Stimulated activated CD8-positive, alpha-beta memory T cell treated with anti-CD3 and anti-CD28 coated beads, Interleukin-2, amount 100 ng/mL, for 1 hour (primary cell): ENCODE measurements at regions not wholly inside any gene's neighbourhood (a gene's known extent, or its start where the extent isn't known, plus 50 kb on each side); places are given as distances from the start of the nearest gene placed in this dataset.
"Not testable (repeated sequence)": the region's sequence is repeated elsewhere in the genome, so short reads cannot be mapped to it uniquely, and the experiment has no call there.

Experiments
- DNase-seq, 2 donors: peaks; one replicate each; pipeline ENCODE4 v3.0.0-alpha.2; 2020; ENCODE audit warnings: low read depth in 2 of 2

GRCh38 chr5:166804223-166804622, 1487.2 kb upstream of the WWC1 start:
- DNase-seq, result not testable (repeated sequence)

GRCh38 chr5:166804693-166805092, 1486.8 kb upstream of the WWC1 start:
- DNase-seq, result not testable (repeated sequence)

GRCh38 chr5:166810093-166810658, 1481.3 kb upstream of the WWC1 start:
- DNase-seq, result not testable (repeated sequence)

- no peak for DNase-seq
These were observed 1480.7 kb upstream of the WWC1 start for GRCh38 chr5:166810721-166811120.

DNA sequence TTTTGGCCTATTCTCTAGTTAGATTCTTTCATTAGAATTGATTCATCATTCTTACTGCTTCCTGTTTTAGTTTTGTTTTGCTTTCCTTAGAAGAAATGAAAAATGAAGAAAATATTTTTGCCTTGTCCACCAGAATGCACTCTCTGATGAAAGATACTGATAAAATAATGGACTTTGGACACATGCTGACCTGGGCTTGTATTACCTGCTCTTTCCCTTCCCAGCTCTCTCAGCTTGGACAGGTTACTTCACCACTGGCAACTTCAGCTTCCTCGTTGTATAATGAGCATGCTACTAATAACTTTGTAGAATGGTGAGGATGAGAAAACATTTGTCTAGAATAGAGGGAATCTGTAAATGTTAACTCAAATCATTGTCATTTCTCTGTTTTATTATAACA, 1468.1 kb upstream of the WWC1 start:
- DNase-seq, result no peak

DNA sequence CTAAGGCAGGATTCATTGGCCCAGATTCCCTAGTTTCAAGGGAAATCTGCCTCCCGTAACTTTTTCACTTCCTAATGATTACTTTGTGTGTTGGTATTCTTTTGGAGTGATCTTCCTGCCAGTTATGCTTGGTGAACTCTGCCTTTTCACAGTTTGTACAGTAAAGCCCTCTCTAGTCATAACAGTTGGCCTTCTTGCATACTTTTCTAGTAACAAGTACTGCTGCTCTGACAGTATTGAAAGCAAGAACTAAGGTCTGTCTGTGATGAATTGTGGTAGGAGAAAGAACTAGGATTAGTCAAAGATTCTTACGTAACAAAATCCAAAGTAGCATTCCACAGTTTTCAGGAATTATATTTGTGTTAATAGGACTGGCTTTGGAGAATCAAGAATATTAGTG, 1457.2 kb upstream of the WWC1 start:
- no peak for DNase-seq

- no peak for DNase-seq
These were observed 1446.4 kb upstream of the WWC1 start for GRCh38 chr5:166845044-166845443.

- DNase-seq, result no peak
These were observed 1434.7 kb upstream of the WWC1 start for GRCh38 chr5:166856791-166857190.

GRCh38 chr5:166860426-166860825, 1431.0 kb upstream of the WWC1 start:
- DNase-seq, result no peak

DNA sequence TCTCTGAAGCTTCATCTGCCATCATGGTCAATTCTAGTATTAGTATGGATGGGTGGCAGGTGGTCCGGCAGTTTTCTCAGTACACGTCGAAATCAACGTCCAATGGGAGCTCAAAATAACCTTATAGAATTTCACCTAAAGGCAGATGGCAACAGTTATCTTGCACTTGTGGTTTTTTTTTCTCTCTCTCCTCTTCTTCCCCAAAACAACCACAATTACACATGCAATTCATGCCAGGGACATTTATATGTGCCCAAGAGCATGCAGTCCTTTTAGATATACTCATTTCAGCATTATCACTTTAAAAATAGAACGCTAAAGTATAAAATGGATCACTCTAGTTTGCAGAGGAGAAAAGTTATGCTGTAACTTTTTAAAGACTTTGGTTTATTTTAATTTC, 1428.9 kb upstream of the WWC1 start:
- DNase-seq, result no peak

GRCh38 chr5:166865206-166865605, 1426.2 kb upstream of the WWC1 start:
- no peak for DNase-seq

DNA sequence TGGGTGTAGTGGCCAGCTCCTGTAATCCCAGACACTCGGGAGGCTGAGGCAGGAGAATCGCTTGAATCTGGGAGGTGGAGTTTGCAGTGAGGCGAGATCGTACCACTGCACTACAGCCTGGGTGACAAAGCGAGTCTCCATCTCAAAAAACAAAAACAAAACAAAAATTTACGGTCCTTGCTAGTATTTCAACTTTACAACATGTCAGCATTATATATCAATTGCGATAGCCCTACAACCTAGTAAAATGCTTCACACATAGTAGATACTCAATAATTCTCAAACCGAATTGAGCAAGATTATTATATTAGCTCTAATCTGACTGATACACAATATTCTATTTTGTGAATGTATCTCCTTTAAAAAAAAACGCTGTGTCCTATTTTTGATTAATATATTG, 1411.0 kb upstream of the WWC1 start:
- no peak for DNase-seq

- DNase-seq, result no peak
These were observed 1409.6 kb upstream of the WWC1 start for GRCh38 chr5:166881802-166882201.

- no peak for DNase-seq
These were observed 1408.4 kb upstream of the WWC1 start for GRCh38 chr5:166883016-166883415.

DNA sequence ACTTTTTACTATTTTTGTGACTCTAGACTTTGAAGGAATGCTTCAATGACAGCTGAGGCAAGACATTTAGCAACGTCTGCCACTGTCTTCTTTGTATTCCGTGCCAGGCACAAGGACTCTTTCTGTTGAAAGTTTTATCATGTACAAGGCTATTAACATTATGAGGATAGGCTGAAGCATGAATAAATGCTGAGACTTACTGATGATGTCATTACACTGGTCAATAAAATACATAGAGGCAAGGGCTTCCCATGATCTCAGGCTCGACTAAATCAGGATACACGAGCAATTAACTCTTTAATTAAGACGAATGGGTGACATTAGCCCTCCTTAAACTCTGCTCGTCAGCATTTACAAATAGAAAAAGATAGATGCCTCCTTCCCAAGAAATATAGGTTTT, 1393.3 kb upstream of the WWC1 start:
- DNase-seq, result no peak

GRCh38 chr5:166899343-166899742, 1392.1 kb upstream of the WWC1 start:
- no peak for DNase-seq

DNA sequence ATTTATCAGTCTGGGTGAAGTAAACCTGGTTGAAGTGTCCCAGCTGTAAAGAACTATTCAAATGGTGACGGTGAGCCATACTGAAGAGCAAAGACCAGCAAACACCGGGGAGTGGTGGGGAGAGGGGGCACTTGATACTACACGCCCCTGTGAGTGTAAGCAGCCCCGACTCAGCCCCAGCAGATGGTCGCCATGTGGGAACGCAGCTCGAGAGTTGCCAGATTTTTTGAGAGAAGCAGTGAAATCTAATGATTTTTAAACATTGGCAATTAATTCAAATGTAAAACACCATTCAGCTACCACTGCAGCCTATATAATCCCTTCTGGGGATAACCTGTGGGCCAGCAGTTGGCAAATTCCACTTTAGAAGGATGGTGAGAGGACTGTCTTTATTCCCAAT, 1386.9 kb upstream of the WWC1 start:
- no peak for DNase-seq

- DNase-seq, result no peak
These were observed 1384.3 kb upstream of the WWC1 start for GRCh38 chr5:166906991-166907713.

DNA sequence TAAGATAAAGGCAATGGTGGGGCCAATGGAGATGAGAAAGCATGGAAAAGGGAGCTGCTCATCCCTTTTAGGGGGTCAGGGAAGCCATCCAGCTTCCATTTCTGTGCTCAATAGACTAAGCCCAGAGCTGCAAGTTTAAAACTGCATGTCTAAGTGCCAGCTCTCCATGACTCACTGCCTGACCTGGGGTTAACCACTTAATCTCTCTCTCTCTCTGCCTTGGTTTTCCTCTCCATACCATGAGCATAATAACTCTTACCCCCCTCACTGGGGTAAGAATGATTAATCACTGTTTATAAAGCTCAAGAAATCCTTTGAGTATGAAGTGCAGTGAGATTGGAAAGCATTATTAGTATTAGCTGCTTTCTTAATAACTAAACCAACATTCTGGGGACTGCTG, 1382.4 kb upstream of the WWC1 start:
- no peak for DNase-seq

- no peak for DNase-seq
These were observed 1381.5 kb upstream of the WWC1 start for GRCh38 chr5:166909926-166910325.

GRCh38 chr5:166910995-166911394, 1380.5 kb upstream of the WWC1 start:
- DNase-seq, result no peak

GRCh38 chr5:166916021-166916420, 1375.4 kb upstream of the WWC1 start:
- no peak for DNase-seq

GRCh38 chr5:166926138-166926537, 1365.3 kb upstream of the WWC1 start:
- no peak for DNase-seq
